ENCODE measurements at regions not wholly inside any gene's neighbourhood (a gene's known extent, or its start where the extent isn't known, plus 50 kb on each side); places are given as distances from the start of the nearest gene placed in this dataset.

DNA sequence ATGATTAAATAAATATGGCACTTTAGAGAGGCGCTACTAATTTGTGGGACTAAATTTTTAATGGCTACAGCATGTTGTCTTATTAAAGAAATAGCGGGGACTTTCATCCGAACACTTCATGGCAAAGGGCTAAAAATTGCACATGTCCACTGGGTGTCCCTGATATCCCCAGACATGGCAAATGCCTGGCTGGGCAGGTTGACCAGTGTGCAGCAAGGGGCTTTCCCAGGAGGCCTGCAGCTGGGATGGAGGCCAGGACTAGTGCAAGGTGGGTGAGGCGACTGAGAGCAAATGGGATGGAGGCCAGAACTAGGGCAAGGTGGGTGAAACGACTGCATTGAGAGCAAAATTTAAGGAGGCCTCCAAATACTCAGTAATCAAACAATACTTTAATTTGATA lies 167.4 kb upstream of the SMAD3 start:
- DNase-seq (ENCODE audit: low spot score) (no peak), ATAC-seq (no peak)
- H3K36me3 Mint-ChIP-seq = no peaks in the 10 kb centered on the region
- H3K27me3 Mint-ChIP-seq (ENCODE audit: low read depth) = peaks cover 2% of the 10 kb centered on the region; the same call in 1 of the 2 replicates
- no peak overlapping the region for H3K27ac Mint-ChIP-seq
- ChIA-PET POLR2A (no interaction called here), CTCF (no interaction called here)
- TF ChIP-seq RELA (CRISPR knock-in tag; IDR thresholded peaks at IDR 0.05; ENCODE audit: borderline replicate concordance) = no peak
- TF ChIP-seq, protein P1, sequence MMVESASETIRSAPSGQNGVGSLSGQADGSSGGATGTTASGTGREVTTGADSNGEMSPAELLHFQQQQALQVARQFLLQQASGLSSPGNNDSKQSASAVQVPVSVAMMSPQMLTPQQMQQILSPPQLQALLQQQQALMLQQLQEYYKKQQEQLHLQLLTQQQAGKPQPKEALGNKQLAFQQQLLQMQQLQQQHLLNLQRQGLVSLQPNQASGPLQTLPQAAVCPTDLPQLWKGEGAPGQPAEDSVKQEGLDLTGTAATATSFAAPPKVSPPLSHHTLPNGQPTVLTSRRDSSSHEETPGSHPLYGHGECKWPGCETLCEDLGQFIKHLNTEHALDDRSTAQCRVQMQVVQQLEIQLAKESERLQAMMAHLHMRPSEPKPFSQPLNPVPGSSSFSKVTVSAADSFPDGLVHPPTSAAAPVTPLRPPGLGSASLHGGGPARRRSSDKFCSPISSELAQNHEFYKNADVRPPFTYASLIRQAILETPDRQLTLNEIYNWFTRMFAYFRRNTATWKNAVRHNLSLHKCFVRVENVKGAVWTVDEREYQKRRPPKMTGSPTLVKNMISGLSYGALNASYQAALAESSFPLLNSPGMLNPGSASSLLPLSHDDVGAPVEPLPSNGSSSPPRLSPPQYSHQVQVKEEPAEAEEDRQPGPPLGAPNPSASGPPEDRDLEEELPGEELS (CRISPR knock-in tag; IDR thresholded peaks at IDR 0.05) = no peak
- TF ChIP-seq, protein P2, sequence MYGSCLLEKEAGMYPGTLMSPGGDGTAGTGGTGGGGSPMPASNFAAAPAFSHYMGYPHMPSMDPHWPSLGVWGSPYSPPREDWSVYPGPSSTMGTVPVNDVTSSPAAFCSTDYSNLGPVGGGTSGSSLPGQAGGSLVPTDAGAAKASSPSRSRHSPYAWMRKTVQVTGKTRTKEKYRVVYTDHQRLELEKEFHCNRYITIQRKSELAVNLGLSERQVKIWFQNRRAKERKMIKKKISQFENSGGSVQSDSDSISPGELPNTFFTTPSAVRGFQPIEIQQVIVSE (CRISPR knock-in tag; IDR thresholded peaks at IDR 0.05; ENCODE audit: borderline replicate concordance) = no peak
- TF ChIP-seq, protein P3, sequence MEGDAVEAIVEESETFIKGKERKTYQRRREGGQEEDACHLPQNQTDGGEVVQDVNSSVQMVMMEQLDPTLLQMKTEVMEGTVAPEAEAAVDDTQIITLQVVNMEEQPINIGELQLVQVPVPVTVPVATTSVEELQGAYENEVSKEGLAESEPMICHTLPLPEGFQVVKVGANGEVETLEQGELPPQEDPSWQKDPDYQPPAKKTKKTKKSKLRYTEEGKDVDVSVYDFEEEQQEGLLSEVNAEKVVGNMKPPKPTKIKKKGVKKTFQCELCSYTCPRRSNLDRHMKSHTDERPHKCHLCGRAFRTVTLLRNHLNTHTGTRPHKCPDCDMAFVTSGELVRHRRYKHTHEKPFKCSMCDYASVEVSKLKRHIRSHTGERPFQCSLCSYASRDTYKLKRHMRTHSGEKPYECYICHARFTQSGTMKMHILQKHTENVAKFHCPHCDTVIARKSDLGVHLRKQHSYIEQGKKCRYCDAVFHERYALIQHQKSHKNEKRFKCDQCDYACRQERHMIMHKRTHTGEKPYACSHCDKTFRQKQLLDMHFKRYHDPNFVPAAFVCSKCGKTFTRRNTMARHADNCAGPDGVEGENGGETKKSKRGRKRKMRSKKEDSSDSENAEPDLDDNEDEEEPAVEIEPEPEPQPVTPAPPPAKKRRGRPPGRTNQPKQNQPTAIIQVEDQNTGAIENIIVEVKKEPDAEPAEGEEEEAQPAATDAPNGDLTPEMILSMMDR (IDR thresholded peaks at IDR 0.05) = no peak
- TF ChIP-seq, protein P4, sequence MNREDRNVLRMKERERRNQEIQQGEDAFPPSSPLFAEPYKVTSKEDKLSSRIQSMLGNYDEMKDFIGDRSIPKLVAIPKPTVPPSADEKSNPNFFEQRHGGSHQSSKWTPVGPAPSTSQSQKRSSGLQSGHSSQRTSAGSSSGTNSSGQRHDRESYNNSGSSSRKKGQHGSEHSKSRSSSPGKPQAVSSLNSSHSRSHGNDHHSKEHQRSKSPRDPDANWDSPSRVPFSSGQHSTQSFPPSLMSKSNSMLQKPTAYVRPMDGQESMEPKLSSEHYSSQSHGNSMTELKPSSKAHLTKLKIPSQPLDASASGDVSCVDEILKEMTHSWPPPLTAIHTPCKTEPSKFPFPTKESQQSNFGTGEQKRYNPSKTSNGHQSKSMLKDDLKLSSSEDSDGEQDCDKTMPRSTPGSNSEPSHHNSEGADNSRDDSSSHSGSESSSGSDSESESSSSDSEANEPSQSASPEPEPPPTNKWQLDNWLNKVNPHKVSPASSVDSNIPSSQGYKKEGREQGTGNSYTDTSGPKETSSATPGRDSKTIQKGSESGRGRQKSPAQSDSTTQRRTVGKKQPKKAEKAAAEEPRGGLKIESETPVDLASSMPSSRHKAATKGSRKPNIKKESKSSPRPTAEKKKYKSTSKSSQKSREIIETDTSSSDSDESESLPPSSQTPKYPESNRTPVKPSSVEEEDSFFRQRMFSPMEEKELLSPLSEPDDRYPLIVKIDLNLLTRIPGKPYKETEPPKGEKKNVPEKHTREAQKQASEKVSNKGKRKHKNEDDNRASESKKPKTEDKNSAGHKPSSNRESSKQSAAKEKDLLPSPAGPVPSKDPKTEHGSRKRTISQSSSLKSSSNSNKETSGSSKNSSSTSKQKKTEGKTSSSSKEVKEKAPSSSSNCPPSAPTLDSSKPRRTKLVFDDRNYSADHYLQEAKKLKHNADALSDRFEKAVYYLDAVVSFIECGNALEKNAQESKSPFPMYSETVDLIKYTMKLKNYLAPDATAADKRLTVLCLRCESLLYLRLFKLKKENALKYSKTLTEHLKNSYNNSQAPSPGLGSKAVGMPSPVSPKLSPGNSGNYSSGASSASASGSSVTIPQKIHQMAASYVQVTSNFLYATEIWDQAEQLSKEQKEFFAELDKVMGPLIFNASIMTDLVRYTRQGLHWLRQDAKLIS (CRISPR knock-in tag; IDR thresholded peaks at IDR 0.05; ENCODE audit: borderline replicate concordance) = no peak
- TF ChIP-seq, protein P5, sequence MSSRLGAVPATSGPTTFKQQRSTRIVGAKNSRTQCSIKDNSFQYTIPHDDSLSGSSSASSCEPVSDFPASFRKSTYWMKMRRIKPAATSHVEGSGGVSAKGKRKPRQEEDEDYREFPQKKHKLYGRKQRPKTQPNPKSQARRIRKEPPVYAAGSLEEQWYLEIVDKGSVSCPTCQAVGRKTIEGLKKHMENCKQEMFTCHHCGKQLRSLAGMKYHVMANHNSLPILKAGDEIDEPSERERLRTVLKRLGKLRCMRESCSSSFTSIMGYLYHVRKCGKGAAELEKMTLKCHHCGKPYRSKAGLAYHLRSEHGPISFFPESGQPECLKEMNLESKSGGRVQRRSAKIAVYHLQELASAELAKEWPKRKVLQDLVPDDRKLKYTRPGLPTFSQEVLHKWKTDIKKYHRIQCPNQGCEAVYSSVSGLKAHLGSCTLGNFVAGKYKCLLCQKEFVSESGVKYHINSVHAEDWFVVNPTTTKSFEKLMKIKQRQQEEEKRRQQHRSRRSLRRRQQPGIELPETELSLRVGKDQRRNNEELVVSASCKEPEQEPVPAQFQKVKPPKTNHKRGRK (CRISPR knock-in tag; IDR thresholded peaks at IDR 0.05; ENCODE audit: borderline replicate concordance) = no peak
- no peak for TF ChIP-seq RORB (CRISPR knock-in tag; IDR thresholded peaks at IDR 0.05)
- TF ChIP-seq ZNF423 (CRISPR knock-in tag; IDR thresholded peaks at IDR 0.05) = no peak
- TF ChIP-seq, protein P6, sequence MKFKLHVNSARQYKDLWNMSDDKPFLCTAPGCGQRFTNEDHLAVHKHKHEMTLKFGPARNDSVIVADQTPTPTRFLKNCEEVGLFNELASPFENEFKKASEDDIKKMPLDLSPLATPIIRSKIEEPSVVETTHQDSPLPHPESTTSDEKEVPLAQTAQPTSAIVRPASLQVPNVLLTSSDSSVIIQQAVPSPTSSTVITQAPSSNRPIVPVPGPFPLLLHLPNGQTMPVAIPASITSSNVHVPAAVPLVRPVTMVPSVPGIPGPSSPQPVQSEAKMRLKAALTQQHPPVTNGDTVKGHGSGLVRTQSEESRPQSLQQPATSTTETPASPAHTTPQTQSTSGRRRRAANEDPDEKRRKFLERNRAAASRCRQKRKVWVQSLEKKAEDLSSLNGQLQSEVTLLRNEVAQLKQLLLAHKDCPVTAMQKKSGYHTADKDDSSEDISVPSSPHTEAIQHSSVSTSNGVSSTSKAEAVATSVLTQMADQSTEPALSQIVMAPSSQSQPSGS (CRISPR knock-in tag; IDR thresholded peaks at IDR 0.05; ENCODE audit: borderline replicate concordance, low read depth) = no peak
- H3K4me3 Mint-ChIP-seq = no peak overlapping the region
- H3K4me1 Mint-ChIP-seq = peaks cover 31% of the 10 kb centered on the region
- H3K9me3 Mint-ChIP-seq = peaks cover 3% of the 10 kb centered on the region

DNA sequence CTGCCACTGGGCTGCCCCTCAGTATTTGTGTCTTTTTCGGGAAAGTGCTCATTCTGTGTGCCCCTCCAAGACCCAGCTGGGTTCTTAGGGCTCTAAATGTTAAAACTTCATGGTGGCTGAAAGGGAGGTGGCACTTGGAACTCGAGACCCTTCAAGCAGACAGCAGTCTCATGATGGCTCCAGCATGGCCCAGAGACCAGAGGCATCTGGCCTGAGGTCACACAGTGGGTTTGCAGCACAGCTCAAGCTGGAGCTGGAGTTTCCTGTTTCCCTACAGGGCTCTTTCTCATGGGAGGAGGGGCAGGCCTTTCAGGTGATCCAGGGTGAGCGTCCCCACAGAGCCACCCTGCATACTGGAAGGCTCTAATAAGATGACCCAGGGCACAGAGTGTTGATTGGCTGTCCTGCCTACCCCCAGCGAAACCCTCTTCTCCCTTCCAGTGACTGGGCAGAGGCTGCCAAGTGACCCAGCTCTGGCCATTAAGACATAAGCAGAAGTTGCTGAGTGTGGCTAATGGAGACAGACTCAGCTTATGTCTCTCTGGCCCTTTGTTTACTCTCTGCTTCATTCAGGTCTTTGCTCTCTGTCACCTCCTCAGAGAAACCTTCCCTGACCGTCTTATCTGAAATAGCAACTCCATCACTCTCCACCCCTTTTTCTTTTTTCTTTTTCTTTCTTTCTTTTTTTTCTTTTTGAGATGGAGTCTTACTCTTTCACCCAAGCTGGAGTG lies 166.6 kb upstream of the SMAD3 start:
- ChIA-PET CTCF (interaction anchor here (0.6 to 1.7 kb wide), 6 partner anchors 15 to 1155 kb away, joined by 3 to 6 read pairs (median 4); no protein-coding TSS in a partner anchor), POLR2A (interaction anchor here (0.6 kb wide), 1 partner anchor 21 kb away, joined by 3 read pairs; no protein-coding TSS in a partner anchor)
- H3K9me3 Mint-ChIP-seq = peaks cover 5% of the 10 kb centered on the region
- peaks cover 2% of the 10 kb centered on the region; the same call in 1 of the 2 replicates for H3K27me3 Mint-ChIP-seq (ENCODE audit: low read depth)
- ATAC-seq (peak; percentile 64), DNase-seq (ENCODE audit: low spot score) (no peak)
- H3K4me1 Mint-ChIP-seq = peaks cover 29% of the 10 kb centered on the region
- no peak overlapping the region for H3K4me3 Mint-ChIP-seq
- H3K36me3 Mint-ChIP-seq = no peaks in the 10 kb centered on the region
- H3K27ac Mint-ChIP-seq = no peak overlapping the region
- TF ChIP-seq, protein P3 (IDR thresholded peaks at IDR 0.05) = no peak
- TF ChIP-seq NR1H2 (CRISPR knock-in tag; IDR thresholded peaks at IDR 0.05) (no peak), ZNF416 (CRISPR knock-in tag; IDR thresholded peaks at IDR 0.05) (no peak), MYBL2 (CRISPR knock-in tag; IDR thresholded peaks at IDR 0.05) (no peak), TCF7 (CRISPR knock-in tag; IDR thresholded peaks at IDR 0.05; ENCODE audit: low read depth) (no peak), ZNF121 (CRISPR knock-in tag; IDR thresholded peaks at IDR 0.05) (no peak)
- TF ChIP-seq, protein P4 (CRISPR knock-in tag; IDR thresholded peaks at IDR 0.05; ENCODE audit: borderline replicate concordance) = no peak
